GM18498 (cell line): ENCODE measurements at regions not wholly inside any gene's neighbourhood (a gene's known extent, or its start where the extent isn't known, plus 50 kb on each side); places are given as distances from the start of the nearest gene placed in this dataset.

ENCODE experiments used
- ATAC-seq: cut with Tn5 transposase; IDR thresholded peaks from one replicate; pipeline ENCODE4 v1.9.1; 2021; ENCODE audit warnings: mild to moderate bottlenecking, moderate library complexity; ENCODE audit not compliant: unreplicated experiment

DNA sequence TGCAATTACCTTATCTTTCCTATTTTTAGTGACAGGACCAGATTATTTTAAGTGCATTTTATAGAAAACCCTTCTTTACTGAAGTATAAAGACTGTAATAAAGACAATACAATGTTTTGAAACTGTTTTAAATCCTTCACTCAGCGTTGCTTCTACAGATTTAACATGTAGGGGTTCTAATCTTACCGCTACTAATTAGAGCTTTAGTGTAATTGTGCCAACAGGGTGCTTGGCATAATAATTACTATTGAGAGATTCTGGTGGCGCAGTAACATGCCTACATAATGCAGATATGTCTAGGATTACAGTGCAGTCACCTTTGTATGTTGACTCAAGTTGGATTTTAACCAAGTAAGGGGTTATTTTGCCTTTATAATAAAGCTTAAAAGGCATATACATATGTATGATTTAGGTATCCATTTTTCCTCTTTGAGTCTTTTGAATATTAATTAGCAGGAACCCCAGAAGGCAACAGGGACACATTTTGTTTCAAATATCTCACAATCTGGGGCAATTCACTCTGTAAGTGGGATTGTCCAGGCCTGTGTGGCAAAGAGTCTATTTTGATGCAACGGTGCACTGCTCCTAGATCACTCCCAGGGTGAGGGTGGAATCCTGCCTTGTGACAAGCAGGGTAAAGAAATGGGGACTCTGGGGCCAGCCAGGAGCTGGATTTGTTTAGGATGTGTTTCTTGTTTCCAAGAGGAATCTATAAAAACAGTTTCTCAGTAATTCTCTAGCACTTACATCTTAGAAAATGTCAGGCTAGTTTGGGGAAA, 604.7 kb upstream of the SALL1 start:
- ATAC-seq: no peak

DNA sequence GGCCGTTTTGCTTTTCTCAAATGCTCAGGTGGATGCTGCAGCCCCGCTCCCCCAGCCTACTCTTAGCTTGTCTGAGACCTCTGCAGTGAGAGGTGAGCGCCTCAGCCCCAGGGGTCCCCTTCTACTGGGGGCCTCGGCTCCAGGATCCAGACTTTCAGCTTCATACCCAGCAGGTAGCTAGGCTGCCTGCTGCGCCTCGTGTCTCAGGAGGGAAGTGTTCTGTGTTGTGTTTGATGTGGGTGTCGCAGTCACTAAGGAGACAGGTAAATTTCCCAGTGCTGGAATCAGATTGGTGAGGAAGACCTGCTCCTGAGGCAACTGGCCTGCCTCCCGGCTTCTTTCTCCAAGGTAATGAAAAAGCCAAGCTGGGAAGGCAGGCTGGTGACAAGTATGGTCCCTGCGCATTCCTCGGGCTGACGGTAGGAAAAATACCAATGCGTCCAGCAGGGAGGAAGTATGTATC, 604.0 kb upstream of the SALL1 start:
- no peak for ATAC-seq

DNA sequence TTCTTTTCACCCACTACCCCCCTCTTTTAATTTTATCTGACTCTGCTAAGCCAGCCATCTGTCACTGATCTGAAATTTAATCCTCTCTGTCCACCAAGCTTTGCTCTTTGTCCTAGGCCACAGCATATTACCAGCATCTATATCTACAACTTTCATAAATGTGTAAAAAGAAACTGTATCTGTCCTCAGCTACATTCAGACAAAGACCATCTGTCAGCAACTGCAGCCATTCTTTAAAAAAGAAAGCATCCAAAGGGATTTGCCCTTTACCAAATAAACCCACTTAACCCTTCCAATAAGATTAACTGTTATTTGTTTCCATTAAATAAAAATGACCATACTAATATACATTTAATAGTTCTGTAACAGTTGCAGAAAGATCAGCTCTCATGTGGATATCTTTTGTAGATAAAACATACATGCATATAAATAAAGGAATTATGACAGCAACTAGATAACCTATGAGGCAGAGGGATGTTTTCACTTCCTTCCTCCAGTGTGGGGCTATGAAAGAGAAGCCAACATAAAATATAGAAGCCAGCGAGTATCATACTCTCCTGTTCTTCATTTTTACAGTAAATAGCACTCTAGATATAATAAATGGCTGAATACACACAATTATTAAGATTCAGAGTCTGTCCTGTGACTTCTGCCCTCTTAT, 602.5 kb upstream of the SALL1 start:
- ATAC-seq: no peak

DNA sequence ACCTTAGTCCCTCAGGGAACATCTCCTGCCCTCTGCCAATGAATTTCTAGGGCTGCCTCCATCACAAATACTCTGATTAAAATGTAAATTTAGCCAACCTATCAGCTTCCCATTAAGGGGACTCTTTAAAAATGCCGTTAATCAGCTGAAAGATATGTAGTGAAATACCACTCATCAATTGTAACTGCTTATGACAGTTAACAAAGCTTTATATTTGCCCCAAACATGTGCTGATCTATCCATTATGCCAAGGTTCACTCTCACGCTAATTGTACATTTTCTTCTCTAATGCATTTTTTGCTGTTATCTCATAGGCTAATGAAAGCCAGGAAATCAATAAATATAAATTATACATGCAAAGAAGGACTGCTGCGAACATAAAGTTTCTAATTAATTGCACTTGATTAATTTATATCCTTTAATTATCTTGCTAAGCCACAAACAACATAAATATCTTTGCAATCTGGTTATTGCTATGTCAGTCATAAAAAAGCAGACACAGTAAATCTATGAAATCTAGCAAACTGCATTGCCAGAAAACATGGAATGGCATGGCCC, 601.4 kb upstream of the SALL1 start:
- no peak for ATAC-seq

DNA sequence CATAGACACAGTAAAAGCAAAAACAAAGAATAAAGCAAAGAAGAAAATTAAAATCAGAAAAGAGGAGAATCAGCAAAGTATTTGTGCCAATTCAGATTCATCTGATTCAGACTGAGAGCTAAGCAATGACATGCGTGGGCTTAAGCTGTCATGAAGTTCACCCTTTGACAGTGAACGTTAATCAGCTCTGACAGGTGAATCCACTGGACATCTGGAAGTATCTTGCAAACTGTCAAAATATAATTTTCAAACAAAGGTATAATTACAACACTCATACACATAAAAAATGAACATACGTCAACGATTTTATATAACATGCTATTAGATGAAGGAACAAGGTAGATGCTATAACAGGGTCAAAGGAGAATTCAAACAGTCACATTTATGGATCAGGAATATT, 596.3 kb upstream of the SALL1 start:
- no peak for ATAC-seq

DNA sequence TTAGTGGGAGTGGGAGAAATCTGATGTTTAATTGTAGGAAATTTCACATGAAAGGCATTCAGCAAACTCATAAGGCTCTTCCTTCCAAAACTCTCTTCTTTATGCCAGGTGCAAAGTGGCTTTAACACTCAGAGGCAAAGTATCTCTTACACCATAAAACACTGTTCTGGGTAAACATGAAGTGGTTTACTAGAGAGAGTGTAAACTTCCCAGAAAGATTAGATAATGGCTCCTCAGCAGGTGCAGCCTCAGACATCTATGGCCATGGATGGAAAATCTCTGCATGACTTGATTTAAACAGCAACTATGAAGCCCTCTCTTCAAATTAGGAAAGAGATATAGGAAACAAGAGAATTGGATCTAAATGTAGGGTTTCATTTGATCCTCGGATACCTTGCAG, 583.1 kb upstream of the SALL1 start:
- no peak for ATAC-seq

DNA sequence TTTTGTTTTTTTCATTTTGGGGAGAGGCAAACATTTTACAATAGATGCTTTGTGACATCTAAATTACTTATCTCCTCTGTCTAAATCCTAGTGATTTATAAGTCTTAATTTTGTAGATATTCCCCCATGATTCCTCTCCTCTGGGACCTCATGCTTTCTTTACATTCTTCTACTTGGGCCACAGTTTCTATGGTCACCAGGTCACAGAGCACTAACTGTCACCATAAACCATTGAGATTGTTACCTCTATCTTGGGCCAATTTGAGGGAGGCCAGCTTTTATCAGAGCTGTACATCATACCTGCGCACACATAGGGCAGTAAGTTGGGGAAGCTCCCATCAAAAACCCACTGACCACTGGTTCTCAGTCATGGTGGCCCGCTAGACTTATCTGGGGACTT, 582.1 kb upstream of the SALL1 start:
- no peak for ATAC-seq

DNA sequence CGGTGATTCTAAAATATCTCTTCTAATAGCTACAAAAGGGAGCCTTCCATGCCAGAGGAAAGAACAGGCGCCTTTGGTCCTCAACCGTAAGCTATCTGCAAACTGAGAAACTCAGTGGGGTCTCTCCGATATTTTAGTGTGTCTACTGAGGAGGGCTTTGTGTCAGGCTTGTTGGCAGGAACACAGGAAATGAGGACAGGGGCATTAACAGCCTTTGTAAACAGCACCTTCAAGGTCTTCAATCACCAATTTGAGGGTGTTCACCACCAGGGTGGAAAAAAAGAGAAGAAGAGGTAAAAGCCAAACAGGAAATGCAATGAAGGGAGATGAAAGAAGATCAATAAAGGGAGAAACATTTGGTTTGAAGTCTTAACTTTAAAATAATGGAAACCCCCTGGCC, 580.1 kb upstream of the SALL1 start:
- no peak for ATAC-seq

DNA sequence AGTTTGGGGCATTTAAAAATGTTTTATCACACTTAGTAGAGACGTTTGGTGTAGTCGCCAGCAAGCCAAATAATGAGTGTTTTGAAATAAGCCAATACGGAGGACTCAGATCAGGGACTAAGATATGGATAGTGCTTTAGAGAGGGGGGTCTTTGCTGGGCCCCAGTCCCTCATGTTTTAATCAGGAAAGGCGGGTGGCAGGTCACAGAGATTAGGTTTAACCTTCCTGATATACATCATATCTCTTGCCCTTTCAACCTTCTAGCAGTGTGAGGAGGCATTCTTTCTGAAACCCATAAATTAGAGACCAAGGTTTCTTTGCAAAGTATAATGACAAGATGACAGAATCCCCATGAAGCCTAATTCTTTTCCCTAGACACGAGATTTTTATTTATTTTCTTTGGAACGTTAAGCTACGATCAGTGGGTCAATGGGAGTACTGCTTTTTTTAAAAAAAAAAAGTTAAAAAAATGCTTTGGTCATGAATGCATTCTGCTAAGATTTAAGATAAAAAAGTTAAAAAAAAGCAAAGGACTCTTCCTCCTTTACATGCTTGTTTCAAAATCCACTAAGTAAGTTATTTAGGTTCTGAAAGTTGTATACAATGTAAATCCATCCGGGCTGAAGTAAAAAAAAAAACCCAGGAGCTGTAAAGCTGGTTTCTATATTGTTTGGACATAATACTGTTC, 572.1 kb upstream of the SALL1 start:
- ATAC-seq: no peak

DNA sequence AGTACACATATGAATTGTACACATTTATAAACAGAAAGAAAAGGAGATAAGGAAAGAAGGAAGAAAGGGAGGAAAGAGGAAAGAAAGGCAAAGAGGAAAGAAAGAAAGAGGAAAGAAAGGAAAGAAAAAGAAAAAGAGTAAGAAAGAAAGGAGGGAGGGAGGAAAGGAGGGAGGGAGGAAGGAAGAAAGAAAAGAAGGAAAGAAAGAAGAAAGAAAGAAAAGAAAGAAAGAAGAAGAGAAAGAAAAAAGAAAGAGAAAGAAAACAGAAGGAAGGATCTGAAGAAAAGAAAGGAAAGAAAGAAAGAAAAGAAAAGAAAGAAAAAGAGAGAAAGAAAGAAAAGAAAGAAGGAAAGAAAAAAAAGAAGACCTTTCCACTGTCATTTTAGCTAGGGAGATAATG, 571.4 kb upstream of the SALL1 start:
- no peak for ATAC-seq

DNA sequence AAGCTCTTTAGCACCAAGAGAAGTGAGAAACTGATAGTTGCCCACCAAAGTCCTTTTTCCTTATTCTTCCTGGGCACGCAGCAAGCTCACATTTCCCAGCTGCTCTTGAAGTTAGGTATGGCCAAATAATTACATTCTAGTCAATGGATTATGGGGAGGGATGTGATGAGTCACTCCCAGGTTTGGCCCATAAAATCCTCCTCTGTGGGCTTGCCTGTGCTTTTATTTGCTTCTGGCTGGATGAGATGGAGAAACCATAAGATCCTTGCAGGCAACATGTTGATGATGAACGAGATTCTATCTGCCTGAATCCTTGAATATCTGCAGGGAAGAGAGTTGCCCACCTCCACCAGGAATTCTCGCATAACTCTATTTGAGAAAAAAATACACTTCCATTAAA, 568.3 kb upstream of the SALL1 start:
- ATAC-seq: no peak

DNA sequence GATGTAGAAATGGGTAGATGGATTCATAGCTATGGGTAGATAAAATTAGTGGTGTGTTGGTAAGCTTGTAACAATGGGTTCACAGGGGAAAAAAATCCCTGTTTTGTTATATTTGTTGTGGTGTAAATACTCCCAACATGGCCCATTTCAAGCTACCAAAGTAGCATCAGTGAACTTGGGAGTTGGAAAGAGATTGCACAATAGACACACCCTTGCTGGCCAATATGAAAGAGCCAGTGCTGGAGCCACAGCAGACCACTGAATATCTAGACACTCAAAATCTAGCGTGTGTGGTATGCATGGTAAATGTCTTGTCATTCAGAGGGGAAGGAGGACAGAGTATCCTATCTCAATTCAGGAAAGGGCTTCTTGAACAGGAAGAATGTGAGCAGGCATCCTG, 565.1 kb upstream of the SALL1 start:
- ATAC-seq: no peak

DNA sequence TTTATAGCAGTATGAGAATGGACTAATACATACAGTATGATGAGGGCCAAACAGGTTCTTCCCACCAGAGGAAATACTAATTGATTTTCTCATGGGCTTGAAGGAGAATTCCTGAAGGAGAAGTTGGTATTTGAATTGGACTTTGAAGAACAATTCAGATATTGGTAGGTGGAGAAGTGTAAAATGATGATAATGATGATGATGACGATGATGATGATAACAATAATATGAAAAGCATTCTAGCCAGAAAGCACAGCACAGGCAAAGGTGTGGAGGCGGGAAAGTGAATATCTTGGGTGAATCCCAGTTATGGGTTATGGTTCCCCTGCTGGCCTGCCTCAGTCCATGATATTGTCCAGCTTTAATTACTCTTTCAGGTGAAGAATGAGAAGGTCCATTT, 562.4 kb upstream of the SALL1 start:
- no peak for ATAC-seq

DNA sequence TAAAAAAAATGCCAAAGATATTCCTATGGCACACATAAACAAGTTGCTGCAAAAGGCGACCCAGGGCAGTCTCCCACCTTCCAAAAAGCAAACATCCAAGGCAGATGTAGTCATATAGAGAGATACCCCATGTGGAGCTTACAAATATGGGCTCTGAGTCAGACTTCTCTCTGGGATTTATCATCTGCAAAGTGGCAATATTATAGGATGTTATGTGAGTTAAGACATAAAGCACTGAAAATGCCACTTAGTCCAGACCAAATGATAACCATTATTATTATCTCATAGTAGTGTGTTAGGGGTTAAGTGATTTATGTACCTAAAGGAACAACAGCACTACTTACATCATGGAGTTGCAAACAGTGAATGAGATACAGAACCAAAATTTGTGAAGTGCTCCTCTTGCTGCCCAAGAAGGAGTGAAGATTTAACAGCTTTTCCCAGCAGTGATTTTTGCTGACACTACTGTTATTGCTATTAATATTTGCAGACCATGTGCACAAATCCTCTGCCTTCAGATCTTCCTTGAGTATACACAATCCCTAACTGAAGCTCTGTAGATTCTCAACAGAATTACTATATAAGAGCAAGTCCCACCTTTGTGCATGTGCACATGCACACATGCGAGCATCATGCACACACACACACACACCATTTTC, 560.0 kb upstream of the SALL1 start:
- no peak for ATAC-seq

DNA sequence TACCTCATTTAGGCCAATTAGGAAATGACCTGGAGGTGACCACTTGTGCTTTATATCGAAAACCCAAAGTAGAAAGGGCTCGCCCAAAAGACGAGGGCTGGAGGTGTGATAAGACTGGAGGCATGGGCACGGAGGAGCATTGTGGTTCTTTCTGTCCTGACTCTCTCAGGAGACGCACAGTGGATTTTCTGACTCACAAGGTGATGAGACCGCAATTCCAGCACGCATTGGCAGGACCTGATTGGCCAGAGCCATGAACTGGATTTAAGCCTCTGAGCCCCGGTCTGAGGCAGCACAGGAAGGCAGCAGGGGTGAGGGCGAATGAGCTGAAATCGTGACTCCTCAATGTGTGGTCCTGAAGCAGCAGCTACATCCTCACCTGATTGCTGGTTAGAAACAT, 559.1 kb upstream of the SALL1 start:
- ATAC-seq: no peak

DNA sequence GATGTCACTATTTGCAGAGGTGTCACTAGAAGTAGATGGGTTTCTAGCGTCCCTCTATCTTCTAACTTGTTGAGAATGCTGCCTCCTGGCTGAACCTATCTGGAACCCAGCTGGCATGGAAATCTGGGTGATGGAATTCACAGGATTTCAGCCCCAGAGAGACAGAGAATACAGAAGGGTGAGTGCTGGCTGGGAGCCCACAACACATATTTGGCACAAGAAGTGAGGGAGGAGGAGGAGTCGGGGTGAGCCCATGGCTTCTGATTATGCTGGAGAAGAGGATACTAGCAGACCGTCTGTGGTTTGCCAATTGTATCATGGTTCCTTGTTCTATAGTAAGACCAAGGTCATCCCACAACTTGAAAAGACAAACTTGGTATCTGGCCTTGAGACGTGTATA, 557.8 kb upstream of the SALL1 start:
- no peak for ATAC-seq

DNA sequence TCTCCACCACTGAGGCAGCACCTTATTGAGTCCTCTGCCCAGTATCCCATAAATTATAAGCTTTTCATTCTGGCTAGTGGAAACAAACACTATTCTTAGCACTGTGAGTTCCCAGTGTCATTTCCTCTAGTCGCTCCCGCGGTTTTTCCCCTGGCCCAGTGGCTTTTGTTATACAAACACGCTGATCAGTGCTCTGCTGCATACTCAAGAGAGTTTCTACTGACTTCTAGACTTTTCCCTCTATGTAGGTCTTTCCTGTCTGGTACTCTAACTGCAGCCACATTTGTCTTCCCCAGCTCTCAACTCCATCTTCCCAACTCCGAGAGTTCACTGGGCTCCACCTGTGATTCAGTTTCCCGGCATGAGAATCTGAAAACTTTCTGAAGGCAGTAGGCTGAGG, 556.6 kb upstream of the SALL1 start:
- ATAC-seq: no peak

DNA sequence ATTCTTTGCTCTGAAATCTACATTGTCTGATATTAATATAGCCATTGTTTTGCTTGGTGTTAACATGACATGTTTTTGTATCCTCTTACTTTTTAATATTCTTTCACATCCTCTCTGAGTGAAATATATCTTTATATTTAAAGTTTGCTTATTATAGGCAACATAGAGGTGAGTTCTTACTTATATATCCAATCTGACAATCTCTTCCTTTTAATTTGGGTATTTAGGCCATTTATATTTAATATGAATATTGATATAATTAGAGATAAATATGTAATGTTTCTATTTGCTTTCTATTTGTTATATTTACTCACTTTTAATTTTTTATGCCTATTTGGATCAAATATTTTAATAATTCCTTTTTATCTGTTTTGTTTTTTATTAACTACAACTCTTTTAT, 554.1 kb upstream of the SALL1 start:
- no peak for ATAC-seq

DNA sequence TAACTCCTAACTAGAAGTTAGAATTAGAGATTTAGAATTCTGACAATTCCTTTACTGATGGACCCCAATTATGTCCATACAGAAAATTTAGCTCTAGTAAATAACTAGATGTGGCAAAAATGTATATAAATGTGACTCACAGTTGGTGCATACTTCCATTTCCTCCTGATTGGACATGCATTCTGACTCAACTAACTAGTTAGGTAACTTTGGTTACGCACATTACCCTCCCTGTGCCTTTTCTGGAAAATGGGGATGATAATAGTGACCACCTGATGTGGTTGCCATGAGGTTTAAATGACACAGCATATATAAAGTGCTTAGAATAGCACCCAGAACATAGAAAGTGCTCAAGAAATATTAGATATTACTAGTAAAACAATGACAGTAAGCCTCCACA, 550.0 kb upstream of the SALL1 start:
- ATAC-seq: no peak

DNA sequence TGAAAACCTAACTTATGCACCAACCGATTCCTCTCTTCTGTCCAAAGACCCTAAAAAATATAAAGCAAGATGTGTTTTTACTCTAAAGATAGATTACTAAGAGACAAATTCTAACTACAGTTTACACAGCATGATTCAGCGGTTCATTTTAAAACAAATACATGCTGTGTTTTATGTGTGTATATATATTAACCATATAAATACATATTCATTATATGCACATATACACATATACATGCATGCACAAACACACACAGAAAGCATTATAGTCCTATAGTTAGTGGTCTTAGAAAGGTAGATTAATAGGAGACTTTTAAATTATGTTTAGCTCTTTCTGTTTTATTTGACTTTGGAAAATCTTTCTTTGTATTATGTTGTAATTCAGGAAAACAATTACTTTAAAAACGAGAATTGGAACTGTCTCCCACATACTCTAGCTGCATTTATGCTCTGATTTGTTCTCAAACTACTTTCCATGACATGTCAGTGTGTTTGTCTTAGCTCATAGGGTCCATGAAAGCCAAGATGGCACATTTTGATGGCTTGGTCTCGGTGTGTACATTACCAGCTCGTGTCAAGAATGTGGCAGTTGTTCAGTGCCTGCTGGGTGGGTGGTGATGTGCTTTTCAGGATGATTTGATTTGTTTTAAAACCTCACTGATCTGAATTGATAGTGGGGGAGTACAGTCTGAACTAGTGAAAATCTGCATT, 548.8 kb upstream of the SALL1 start:
- ATAC-seq: no peak

DNA sequence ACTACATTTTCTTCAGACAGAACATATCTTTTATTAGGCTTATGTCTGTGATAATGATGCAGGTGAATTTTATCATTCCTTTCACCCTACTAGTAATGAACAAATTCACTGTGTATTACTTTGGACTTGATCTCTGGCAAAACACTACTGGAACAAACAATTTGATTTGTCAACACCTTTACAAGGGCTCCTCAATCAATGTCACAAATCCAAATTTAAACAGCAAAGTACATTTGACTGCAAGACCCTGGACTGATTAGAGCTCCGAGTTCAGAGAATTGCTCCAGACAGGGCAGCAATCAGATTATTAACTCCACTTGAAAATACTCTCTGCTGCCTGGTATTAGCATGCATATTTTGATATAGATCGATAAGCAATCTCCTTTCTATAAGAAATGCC, 547.6 kb upstream of the SALL1 start:
- no peak for ATAC-seq
